Body of pancreas (tissue), 4 donors: ENCODE measurements at regions not wholly inside any gene's neighbourhood (a gene's known extent, or its start where the extent isn't known, plus 50 kb on each side); places are given as distances from the start of the nearest gene placed in this dataset.

Experiments
- ATAC-seq: fragments of 150-250 bp; one replicate; pipeline ENCODE4 v1.9.1; 2016
- DNase-seq, 4 donors: peaks; one replicate each; pipeline ENCODE4 v3.0.0-alpha.2; 2019
- H3K27ac ChIP-seq, 4 donors: fragments of 200-600 bp; sonication (generic); 1 replicate in 3 of 4; 2 replicates in 1 of 4; pipeline versions ENCODE4 v1.5.1 to v1.6.1; 2016 to 2019; ENCODE audit warnings: mild to moderate bottlenecking in 1 of 4, mixed read lengths in 1 of 4, moderate library complexity in 1 of 4
- H3K27me3 ChIP-seq, 2 donors: fragments of 200-600 bp; sonication (generic); one replicate each; pipeline ENCODE4 v1.6.0; 2016; ENCODE audit warnings: mild to moderate bottlenecking in 1 of 2
- H3K36me3 ChIP-seq, 2 donors: fragments of 200-600 bp; sonication (generic); replicated peaks in 1 of 2; 2 replicates each; pipeline ENCODE4 v1.5.1; 2016; ENCODE audit warnings: low read depth in 2 of 2; ENCODE audit not compliant: insufficient read depth in 1 of 2
- H3K4me1 ChIP-seq: fragments of 200-600 bp; sonication (generic); one replicate; pipeline ENCODE4 v1.6.0; 2016
- H3K4me3 ChIP-seq, 2 donors: fragments of 200-600 bp; sonication (generic); 1 replicate in 1 of 2; 2 replicates in 1 of 2; pipeline ENCODE4 v1.5.1; 2016 to 2019
- H3K9me3 ChIP-seq, 3 donors: fragments of 200-600 bp; sonication (generic); 1 replicate in 2 of 3; 2 replicates in 1 of 3; pipeline ENCODE4 v1.5.1; 2016
- CTCF ChIP-seq, 7 experiments: fragments of 450-650 bp in 4 of 7; fragments of 200-600 bp in 3 of 7; sonication (generic) in 3 of 7; IDR thresholded peaks; one replicate each; pipeline ENCODE4 v1.5.1; 2016 to 2019; ENCODE audit warnings: antibody characterized with exemption in 7 of 7
- POLR2A ChIP-seq, 3 donors: fragments of 450-650 bp; IDR thresholded peaks; one replicate each; pipeline ENCODE4 v1.6.1; 2016; ENCODE audit warnings: antibody characterized with exemption in 3 of 3, mild to moderate bottlenecking in 2 of 3
- WGBS, 2 donors: methylation state at CpG; one replicate each; pipeline ENCODE4 v1.1.5; 2017; 5-methylcytosine and 5-hydroxymethylcytosine counted together
- intact Hi-C: fragments of 100-400 bp; cut with DNase I; formaldehyde crosslinking; loops from one replicate; pipeline ENCODE4 v1.15.1; 2023

GRCh38 chr11:81870066-81870412, 863.6 kb downstream of the FAM181B start:
- no peak overlapping the region for H3K27ac ChIP-seq
- no peaks in the 10 kb centered on the region for H3K36me3 ChIP-seq
- ATAC-seq (no peak), DNase-seq (no peak)
- H3K4me3 ChIP-seq, result no peak overlapping the region
- no peak for TF ChIP-seq CTCF (IDR thresholded peaks at IDR 0.05)
- TF ChIP-seq POLR2A (IDR thresholded peaks at IDR 0.05), result no peak
- no peaks in the 10 kb centered on the region for H3K9me3 ChIP-seq
- no peaks in the 10 kb centered on the region for H3K27me3 ChIP-seq
- intact Hi-C loops, result no loop called here
- 19 to 24% methylated on average over 3 of the region's 3 CpGs for WGBS, 2 donors
- H3K4me1 ChIP-seq, result no peaks in the 10 kb centered on the region

GRCh38 chr11:81869351-81870065, 864.2 kb downstream of the FAM181B start:
- Histone ChIP-seq H3K4me1 (no peaks in the 10 kb centered on the region), H3K9me3 (no peaks in the 10 kb centered on the region), H3K27me3 (no peaks in the 10 kb centered on the region), H3K36me3 (no peaks in the 10 kb centered on the region), H3K4me3 (no peak overlapping the region), H3K27ac (no peak overlapping the region)
- intact Hi-C loops, result no loop called here
- 44 to 55% methylated on average over 1 of the region's 1 CpG for WGBS, 2 donors
- ATAC-seq (no peak), DNase-seq (peak in 2 of 4 donors; percentile 9 to 29)
- TF ChIP-seq POLR2A (IDR thresholded peaks at IDR 0.05) (no peak), CTCF (IDR thresholded peaks at IDR 0.05) (no peak)

GRCh38 chr11:81866896-81867295, 866.8 kb downstream of the FAM181B start:
- intact Hi-C loops, result no loop called here

GRCh38 chr11:81857386-81857785, 876.3 kb downstream of the FAM181B start:
- no peak for TF ChIP-seq CTCF (IDR thresholded peaks at IDR 0.05)
- TF ChIP-seq POLR2A (IDR thresholded peaks at IDR 0.05), result no peak
- Histone ChIP-seq H3K4me3 (no peak overlapping the region), H3K27ac (no peak overlapping the region), H3K36me3 (no peaks in the 10 kb centered on the region), H3K9me3 (no peaks in the 10 kb centered on the region), H3K4me1 (no peaks in the 10 kb centered on the region), H3K27me3 (no peaks in the 10 kb centered on the region)
- whole genome bisulfite sequencing, 2 donors, result 43 to 52% methylated on average over 4 of the region's 4 CpGs
- intact Hi-C loops, result no loop called here
- no peak for ATAC-seq
- no peak for DNase-seq

More at GRCh38 chr11:81866896-81867295, 866.8 kb downstream of the FAM181B start:
- no peak for ATAC-seq
- Histone ChIP-seq H3K27me3 (no peaks in the 10 kb centered on the region), H3K27ac (no peak overlapping the region), H3K36me3 (no peaks in the 10 kb centered on the region), H3K4me1 (no peaks in the 10 kb centered on the region), H3K9me3 (no peaks in the 10 kb centered on the region), H3K4me3 (no peak overlapping the region)
- 45 to 54% methylated on average over 2 of the region's 2 CpGs for WGBS, 2 donors
- TF ChIP-seq POLR2A (IDR thresholded peaks at IDR 0.05) (no peak), CTCF (IDR thresholded peaks at IDR 0.05) (no peak)
- DNase-seq, result no peak

GRCh38 chr11:81853791-81854190, 879.9 kb downstream of the FAM181B start:
- intact Hi-C loops, result no loop called here
- Histone ChIP-seq H3K27ac (no peak overlapping the region), H3K36me3 (no peaks in the 10 kb centered on the region), H3K27me3 (no peaks in the 10 kb centered on the region), H3K9me3 (no peaks in the 10 kb centered on the region), H3K4me1 (no peaks in the 10 kb centered on the region), H3K4me3 (no peak overlapping the region)
- WGBS, 2 donors, result 35 to 42% methylated on average over 1 of the region's 1 CpG
- ATAC-seq (no peak), DNase-seq (no peak)
- no peak for TF ChIP-seq POLR2A (IDR thresholded peaks at IDR 0.05)
- no peak for TF ChIP-seq CTCF (IDR thresholded peaks at IDR 0.05)
